Liver (tissue), 8 donors: ENCODE measurements at regions not wholly inside any gene's neighbourhood (a gene's known extent, or its start where the extent isn't known, plus 50 kb on each side); places are given as distances from the start of the nearest gene placed in this dataset.

Experiments
- DNase-seq: peaks from one replicate; pipeline ENCODE4 v3.0.0-alpha.2; 2017; ENCODE audit warnings: low spot score
- H3K27ac ChIP-seq, 2 donors: one replicate each; pipeline ENCODE4 v1.7.0; 2013; ENCODE audit warnings: inconsistent platforms in 2 of 2, low read length in 2 of 2, control low read depth in 1 of 2, low read depth in 1 of 2, mild to moderate bottlenecking in 1 of 2
- H3K27me3 ChIP-seq, 4 donors: one replicate each; pipeline versions ENCODE4 v1.6.1 to v1.7.0; 2013; ENCODE audit warnings: low read length in 3 of 4, inconsistent platforms in 1 of 4, mild to moderate bottlenecking in 1 of 4, moderate library complexity in 1 of 4; ENCODE audit not compliant: control insufficient read depth in 4 of 4, insufficient read depth in 4 of 4
- H3K36me3 ChIP-seq, 4 donors: one replicate each; pipeline versions ENCODE4 v1.6.1 to v1.7.0; 2013; ENCODE audit warnings: low read length in 3 of 4, mild to moderate bottlenecking in 3 of 4, low read depth in 1 of 4, moderate library complexity in 1 of 4; ENCODE audit not compliant: control insufficient read depth in 4 of 4, insufficient read depth in 3 of 4
- H3K4me1 ChIP-seq, 4 donors: one replicate each; pipeline versions ENCODE4 v1.6.1 to v1.7.0; 2013; ENCODE audit warnings: low read length in 3 of 4, mild to moderate bottlenecking in 3 of 4, moderate library complexity in 1 of 4; ENCODE audit not compliant: control insufficient read depth in 4 of 4, insufficient read depth in 4 of 4
- H3K4me3 ChIP-seq, 3 donors: one replicate each; pipeline versions ENCODE4 v1.6.1 to v1.7.0; 2013; ENCODE audit warnings: low read length in 3 of 3, control low read depth in 1 of 3, low read depth in 1 of 3, mild to moderate bottlenecking in 1 of 3
- H3K9ac ChIP-seq, 2 donors: one replicate each; pipeline ENCODE4 v1.7.0; 2013; ENCODE audit warnings: low read length in 2 of 2, mild to moderate bottlenecking in 2 of 2, moderate library complexity in 2 of 2, control low read depth in 1 of 2, low read depth in 1 of 2
- H3K9me3 ChIP-seq, 4 donors: one replicate each; pipeline versions ENCODE4 v1.6.1 to v1.7.0; 2013; ENCODE audit warnings: low read length in 3 of 4; ENCODE audit not compliant: control insufficient read depth in 4 of 4
- ATF3 ChIP-seq: IDR thresholded peaks from 2 replicates; pipeline ENCODE4 v1.6.1; 2016; ENCODE audit warnings: antibody characterized with exemption
- CTCF ChIP-seq: fragments of 150-350 bp; IDR thresholded peaks from 2 replicates; pipeline ENCODE4 v1.5.1; 2017; ENCODE audit warnings: improper control_type of control experiment, low read depth, low read length; ENCODE audit not compliant: missing input control
- FOXA1 ChIP-seq: IDR thresholded peaks from 2 replicates; pipeline ENCODE4 v1.6.1; 2016; ENCODE audit warnings: antibody characterized with exemption
- FOXA2 ChIP-seq: IDR thresholded peaks from 2 replicates; pipeline ENCODE4 v1.6.1; 2016; ENCODE audit warnings: antibody characterized with exemption
- HNF4A ChIP-seq, 2 donors: conservative IDR thresholded peaks; 2 replicates each; pipeline ENCODE4 v1.6.1; 2016; ENCODE audit warnings: antibody characterized with exemption in 2 of 2, mild to moderate bottlenecking in 2 of 2
- HNF4G ChIP-seq: IDR thresholded peaks from 2 replicates; pipeline ENCODE4 v1.6.1; 2016; ENCODE audit warnings: antibody characterized with exemption
- NR2F2 ChIP-seq: IDR thresholded peaks from 2 replicates; pipeline ENCODE4 v1.6.1; 2016; ENCODE audit warnings: antibody characterized with exemption
- RAD21 ChIP-seq, 2 donors: IDR thresholded peaks; 2 replicates each; pipeline ENCODE4 v1.6.1; 2016; ENCODE audit warnings: antibody characterized with exemption in 2 of 2, mild to moderate bottlenecking in 2 of 2
- REST ChIP-seq: IDR thresholded peaks from 2 replicates; pipeline ENCODE4 v1.6.1; 2016; ENCODE audit warnings: antibody characterized with exemption, mild to moderate bottlenecking
- SP1 ChIP-seq: IDR thresholded peaks from 2 replicates; pipeline ENCODE4 v1.6.1; 2018; ENCODE audit warnings: antibody characterized with exemption, mild to moderate bottlenecking
- TAF1 ChIP-seq: conservative IDR thresholded peaks from 2 replicates; pipeline ENCODE4 v1.6.1; 2016; ENCODE audit warnings: antibody characterized with exemption, mild to moderate bottlenecking
- ZBTB33 ChIP-seq: IDR thresholded peaks from 2 replicates; pipeline ENCODE4 v1.6.1; 2016; ENCODE audit warnings: antibody characterized with exemption
- WGBS: extraction: QIAGEN DNeasy Blood & Tissue Kit; methylation state at CpG from one replicate; pipeline ENCODE4 v1.1.7; 2013; 5-methylcytosine and 5-hydroxymethylcytosine counted together
- donor health status: healthy.
- donor health status: healthy.
- donor health status: healthy.
- donor health status: healthy.
- donor health status: healthy.

- Histone ChIP-seq H3K36me3 (no peaks in the 10 kb centered on the region), H3K9ac (no peak overlapping the region), H3K4me3 (no peak overlapping the region), H3K27ac (no peak overlapping the region), H3K27me3 (no peaks in the 10 kb centered on the region), H3K4me1 (no peaks in the 10 kb centered on the region), H3K9me3 (peaks cover 0 to 2% (median 0%) of the 10 kb centered on the region in 4 donors)
- TF ChIP-seq HNF4A (conservative IDR thresholded peaks at IDR 0.05) (no peak), CTCF (no peak), RAD21 (IDR thresholded peaks at IDR 0.05) (no peak), ZBTB33 (no peak), FOXA2 (no peak), HNF4G (no peak), SP1 (no peak)
- DNase-seq = no peak
- WGBS = 74% methylated on average over 6 of the region's 6 CpGs
Measured at GRCh38 chr6:3596766-3597165, 139.9 kb upstream of the SLC22A23 start.

GRCh38 chr6:3594201-3594600, 137.4 kb upstream of the SLC22A23 start:
- H3K27me3 ChIP-seq = no peaks in the 10 kb centered on the region
- TF ChIP-seq TAF1 (no peak), CTCF (no peak), SP1 (no peak), HNF4G (no peak), ZBTB33 (no peak), RAD21 (IDR thresholded peaks at IDR 0.05) (no peak), ATF3 (no peak), NR2F2 (no peak), FOXA1 (no peak), REST (no peak)
- no peak overlapping the region for H3K27ac ChIP-seq
- H3K4me3 ChIP-seq = no peak overlapping the region
- DNase-seq = no peak
- H3K9me3 ChIP-seq = no peaks in the 10 kb centered on the region
- 87% methylated on average over 2 of the region's 2 CpGs for WGBS
- H3K36me3 ChIP-seq = no peaks in the 10 kb centered on the region
- H3K4me1 ChIP-seq = no peaks in the 10 kb centered on the region
- H3K9ac ChIP-seq = no peak overlapping the region
